ENCODE measurements at regions not wholly inside any gene's neighbourhood (a gene's known extent, or its start where the extent isn't known, plus 50 kb on each side); places are given as distances from the start of the nearest gene placed in this dataset.

GRCh38 chr15:97052513-97052912 is 722.0 kb downstream of the NR2F2 start:
- no peak for TF ChIP-seq ZFP30 (CRISPR knock-in tag; IDR thresholded peaks at IDR 0.05)
- no peak for TF ChIP-seq BACH2 (CRISPR knock-in tag; IDR thresholded peaks at IDR 0.05; ENCODE audit: borderline replicate concordance)
- no peak for TF ChIP-seq ZFP3 (CRISPR knock-in tag; IDR thresholded peaks at IDR 0.05)
- no peak for TF ChIP-seq ZNF70 (CRISPR knock-in tag; IDR thresholded peaks at IDR 0.05)
- no peak for TF ChIP-seq CREB5 (CRISPR knock-in tag; IDR thresholded peaks at IDR 0.05; ENCODE audit: low read depth)
- no peak for TF ChIP-seq TSHZ2 (CRISPR knock-in tag; IDR thresholded peaks at IDR 0.05)
- TF ChIP-seq CSRNP3 (CRISPR knock-in tag; IDR thresholded peaks at IDR 0.05): no peak
- TF ChIP-seq ARNTL (CRISPR knock-in tag; IDR thresholded peaks at IDR 0.05; ENCODE audit: borderline replicate concordance, low read depth): no peak
- no peak for TF ChIP-seq PPARA (CRISPR knock-in tag; IDR thresholded peaks at IDR 0.05; ENCODE audit: borderline replicate concordance)
- no peak for TF ChIP-seq ZNF8 (CRISPR knock-in tag; IDR thresholded peaks at IDR 0.05)
- no peak for TF ChIP-seq RARB (CRISPR knock-in tag; IDR thresholded peaks at IDR 0.05)
- TF ChIP-seq SNAI2 (CRISPR knock-in tag; IDR thresholded peaks at IDR 0.05): no peak

All from SK-N-SH treated with all-trans-retinoic acid at 6 μM for 48 hours (cell line).